ENCODE measurements at regions not wholly inside any gene's neighbourhood (a gene's known extent, or its start where the extent isn't known, plus 50 kb on each side); places are given as distances from the start of the nearest gene placed in this dataset.

- H3K79me2 ChIP-seq = no peaks in the 10 kb centered on the region
- WGBS (ENCODE audit: low lambda C conversion rate, missing lambda C conversion rate) = 33% methylated on average over 5 of the region's 5 CpGs
- no peak overlapping the region for H3K4me3 ChIP-seq
- peaks cover 16% of the 10 kb centered on the region for H3K4me1 ChIP-seq (ENCODE audit: insufficient read depth)
- TF ChIP-seq EZH2 (IDR thresholded peaks at IDR 0.05; ENCODE audit: borderline replicate concordance) (no peak), CTCF (IDR thresholded peaks at IDR 0.05; ENCODE audit: poor library complexity) (no peak), EZH2phosphoT487 (IDR thresholded peaks at IDR 0.05; ENCODE audit: low read depth, severe bottlenecking, unreplicated experiment) (no peak)
- H3K27ac ChIP-seq = peak overlapping the region; percentile 67
- H2AFZ ChIP-seq = no peak overlapping the region
- H3K4me2 ChIP-seq = peak overlapping the region; percentile 33
- DNase-seq (ENCODE audit: low spot score) = peak; percentile 66
- H4K20me1 ChIP-seq (ENCODE audit: insufficient read depth, poor library complexity, severe bottlenecking) = no peaks in the 10 kb centered on the region
- no peaks in the 10 kb centered on the region for H3K9me2 ChIP-seq (replicated peaks; ENCODE audit: insufficient read depth)
- no peaks in the 10 kb centered on the region for H3K9me3 ChIP-seq (ENCODE audit: low read depth)
- no peaks in the 10 kb centered on the region for H3K27me3 ChIP-seq
- H3K36me3 ChIP-seq (replicated peaks; ENCODE audit: insufficient read depth, low read depth) = no peaks in the 10 kb centered on the region
Observed at GRCh38 chr7:24477398-24478136, 95.7 kb upstream of the PALS2 start.

GRCh38 chr7:24478137-24478655, 95.1 kb upstream of the PALS2 start:
- DNase-seq (ENCODE audit: low spot score) = no peak
- Histone ChIP-seq H3K36me3 (replicated peaks; ENCODE audit: insufficient read depth, low read depth) (no peaks in the 10 kb centered on the region), H3K9me3 (ENCODE audit: low read depth) (no peaks in the 10 kb centered on the region), H3K4me1 (ENCODE audit: insufficient read depth) (peaks cover 16% of the 10 kb centered on the region), H4K20me1 (ENCODE audit: insufficient read depth, poor library complexity, severe bottlenecking) (no peaks in the 10 kb centered on the region), H3K9me2 (replicated peaks; ENCODE audit: insufficient read depth) (no peaks in the 10 kb centered on the region), H3K4me2 (peak overlapping the region; percentile 33), H3K4me3 (no peak overlapping the region), H3K27me3 (no peaks in the 10 kb centered on the region), H2AFZ (no peak overlapping the region), H3K79me2 (no peaks in the 10 kb centered on the region), H3K27ac (peak overlapping the region; percentile 67)
- no peak for TF ChIP-seq EZH2 (IDR thresholded peaks at IDR 0.05; ENCODE audit: borderline replicate concordance)
- WGBS (ENCODE audit: low lambda C conversion rate, missing lambda C conversion rate) = 63% methylated on average over 3 of the region's 3 CpGs

- no peaks in the 10 kb centered on the region for H3K9me2 ChIP-seq (replicated peaks; ENCODE audit: insufficient read depth)
- 81% methylated on average over 5 of the region's 5 CpGs for WGBS (ENCODE audit: low lambda C conversion rate, missing lambda C conversion rate)
- no peak overlapping the region for H2AFZ ChIP-seq
- no peak overlapping the region for H3K4me3 ChIP-seq
- no peaks in the 10 kb centered on the region for H4K20me1 ChIP-seq (ENCODE audit: insufficient read depth, poor library complexity, severe bottlenecking)
- H3K9me3 ChIP-seq (ENCODE audit: low read depth) = no peaks in the 10 kb centered on the region
- no peaks in the 10 kb centered on the region for H3K79me2 ChIP-seq
- peaks cover 16% of the 10 kb centered on the region for H3K4me1 ChIP-seq (ENCODE audit: insufficient read depth)
- TF ChIP-seq CTCF (IDR thresholded peaks at IDR 0.05; ENCODE audit: poor library complexity) (no peak), EZH2phosphoT487 (IDR thresholded peaks at IDR 0.05; ENCODE audit: low read depth, severe bottlenecking, unreplicated experiment) (no peak), EZH2 (IDR thresholded peaks at IDR 0.05; ENCODE audit: borderline replicate concordance) (no peak)
- no peaks in the 10 kb centered on the region for H3K36me3 ChIP-seq (replicated peaks; ENCODE audit: insufficient read depth, low read depth)
- H3K4me2 ChIP-seq = no peak overlapping the region
- H3K27ac ChIP-seq = no peak overlapping the region
- H3K27me3 ChIP-seq = no peaks in the 10 kb centered on the region
- DNase-seq (ENCODE audit: low spot score) = no peak
Observed at GRCh38 chr7:24480501-24480900, 92.8 kb upstream of the PALS2 start.

- 84% methylated on average over 2 of the region's 2 CpGs for WGBS (ENCODE audit: low lambda C conversion rate, missing lambda C conversion rate)
- no peaks in the 10 kb centered on the region for H3K9me3 ChIP-seq (ENCODE audit: low read depth)
- no peak overlapping the region for H3K4me2 ChIP-seq
- no peak overlapping the region for H2AFZ ChIP-seq
- H3K9me2 ChIP-seq (replicated peaks; ENCODE audit: insufficient read depth) = no peaks in the 10 kb centered on the region
- H3K4me3 ChIP-seq = no peak overlapping the region
- DNase-seq (ENCODE audit: low spot score) = no peak
- no peaks in the 10 kb centered on the region for H3K79me2 ChIP-seq
- H3K27ac ChIP-seq = no peak overlapping the region
- no peaks in the 10 kb centered on the region for H3K36me3 ChIP-seq (replicated peaks; ENCODE audit: insufficient read depth, low read depth)
- H4K20me1 ChIP-seq (ENCODE audit: insufficient read depth, poor library complexity, severe bottlenecking) = no peaks in the 10 kb centered on the region
- no peak for TF ChIP-seq EZH2phosphoT487 (IDR thresholded peaks at IDR 0.05; ENCODE audit: low read depth, severe bottlenecking, unreplicated experiment)
- no peak for TF ChIP-seq CTCF (IDR thresholded peaks at IDR 0.05; ENCODE audit: poor library complexity)
- no peak for TF ChIP-seq EZH2 (IDR thresholded peaks at IDR 0.05; ENCODE audit: borderline replicate concordance)
- peaks cover under 1% of the 10 kb centered on the region for H3K4me1 ChIP-seq (ENCODE audit: insufficient read depth)
- no peaks in the 10 kb centered on the region for H3K27me3 ChIP-seq
Observed at GRCh38 chr7:24483804-24484203, 89.4 kb upstream of the PALS2 start.

Measured in hepatocyte (in vitro differentiated cells).